Loucy (cell line): ENCODE measurements at regions not wholly inside any gene's neighbourhood (a gene's known extent, or its start where the extent isn't known, plus 50 kb on each side); places are given as distances from the start of the nearest gene placed in this dataset.

Experiments
- H2AFZ ChIP-seq: fragments of 200-600 bp; sonication (generic); 2 replicates; pipeline ENCODE4 v1.6.0; 2016; ENCODE audit warnings: antibody characterized with exemption, mild to moderate bottlenecking, low read length, moderate library complexity
- H3F3A ChIP-seq: fragments of 200-600 bp; 2 replicates; pipeline ENCODE4 v1.6.0; 2016; ENCODE audit warnings: antibody characterized with exemption, low read depth, mild to moderate bottlenecking
- H3K27me3 ChIP-seq: fragments of 200-600 bp; sonication (generic); 2 replicates; pipeline ENCODE4 v1.6.1; 2014; ENCODE audit warnings: low read length, mild to moderate bottlenecking; ENCODE audit not compliant: insufficient read depth, poor library complexity, severe bottlenecking
- H3K36me3 ChIP-seq: fragments of 200-600 bp; sonication (generic); 2 replicates; pipeline ENCODE4 v1.6.1; 2016; ENCODE audit warnings: low read length; ENCODE audit not compliant: insufficient read depth
- H3K4me1 ChIP-seq: fragments of 200-600 bp; sonication (generic); 2 replicates; pipeline ENCODE4 v1.5.1; 2014; ENCODE audit warnings: low read length, mild to moderate bottlenecking; ENCODE audit not compliant: insufficient read depth, poor library complexity, severe bottlenecking
- H3K4me2 ChIP-seq: fragments of 200-600 bp; sonication (generic); 2 replicates; pipeline ENCODE4 v1.6.0; 2014; ENCODE audit warnings: antibody characterized with exemption, low read length, low read depth, mild to moderate bottlenecking; ENCODE audit not compliant: poor library complexity, severe bottlenecking
- H3K4me3 ChIP-seq: fragments of 200-600 bp; sonication (generic); 2 replicates; pipeline ENCODE4 v1.5.1; 2014; ENCODE audit warnings: low read length, mild to moderate bottlenecking, mixed read lengths; ENCODE audit not compliant: poor library complexity, severe bottlenecking
- H3K79me2 ChIP-seq: fragments of 200-600 bp; sonication (generic); 2 replicates; pipeline ENCODE4 v1.6.1; 2014; ENCODE audit warnings: low read length; ENCODE audit not compliant: insufficient read depth
- H3K9ac ChIP-seq: fragments of 200-600 bp; sonication (generic); 2 replicates; pipeline ENCODE4 v1.6.0; 2014; ENCODE audit warnings: mild to moderate bottlenecking, low read depth, low read length, moderate library complexity; ENCODE audit not compliant: poor library complexity, severe bottlenecking
- H3K9me2 ChIP-seq: fragments of 200-600 bp; sonication (generic); replicated peaks from 2 replicates; pipeline ENCODE4 v1.6.1; 2016; ENCODE audit warnings: low read depth, low read length, mixed read lengths
- H3K9me3 ChIP-seq: fragments of 200-600 bp; sonication (generic); 2 replicates; pipeline ENCODE4 v1.6.1; 2014; ENCODE audit warnings: mild to moderate bottlenecking, antibody characterized with exemption, low read length, low read depth; ENCODE audit not compliant: insufficient read depth
- H4K20me1 ChIP-seq: fragments of 200-600 bp; sonication (generic); 2 replicates; pipeline ENCODE4 v1.6.0; 2014; ENCODE audit warnings: antibody characterized with exemption, low read length, mild to moderate bottlenecking; ENCODE audit not compliant: insufficient read depth, poor library complexity, severe bottlenecking
- CTCF ChIP-seq: fragments of 200-600 bp; sonication (generic); conservative IDR thresholded peaks from 2 replicates; pipeline ENCODE4 v1.5.1; 2014; ENCODE audit warnings: mild to moderate bottlenecking, antibody characterized with exemption, low read length
- EZH2phosphoT487 ChIP-seq: fragments of 200-600 bp; IDR thresholded peaks from 2 replicates; pipeline ENCODE4 v1.6.1; 2018; ENCODE audit warnings: antibody characterized with exemption, mild to moderate bottlenecking, moderate library complexity, borderline replicate concordance

DNA sequence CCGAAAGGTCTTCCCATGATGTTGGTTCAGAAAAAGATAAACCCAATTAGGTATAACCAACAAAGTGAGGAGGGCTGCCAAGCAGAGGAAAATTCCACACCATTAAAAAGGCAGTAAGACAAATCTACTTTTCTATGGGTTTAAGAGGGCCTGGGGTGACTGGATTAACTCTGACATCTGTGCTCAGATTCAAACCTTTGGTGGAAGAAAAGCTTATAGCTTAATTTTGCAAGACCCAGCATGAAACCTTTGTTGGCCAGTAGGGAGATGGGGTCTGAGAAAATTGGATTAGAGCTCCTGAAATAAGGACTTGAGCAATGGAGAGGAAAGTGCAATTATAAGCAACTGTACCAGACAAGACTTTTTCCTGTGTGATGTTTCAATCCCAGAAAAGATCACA is 104.2 kb downstream of the KDR start:
- Histone ChIP-seq H3K9ac (no peak overlapping the region), H3K4me1 (peaks cover 1% of the 10 kb centered on the region), H3K27me3 (no peaks in the 10 kb centered on the region), H3K79me2 (no peaks in the 10 kb centered on the region), H3K9me2 (no peaks in the 10 kb centered on the region), H3K4me2 (no peak overlapping the region), H2AFZ (no peak overlapping the region), H3K4me3 (no peak overlapping the region), H3K9me3 (no peaks in the 10 kb centered on the region), H3K36me3 (no peaks in the 10 kb centered on the region), H3F3A (no peaks in the 10 kb centered on the region), H4K20me1 (no peaks in the 10 kb centered on the region)
- TF ChIP-seq CTCF (no peak), EZH2phosphoT487 (no peak)

DNA sequence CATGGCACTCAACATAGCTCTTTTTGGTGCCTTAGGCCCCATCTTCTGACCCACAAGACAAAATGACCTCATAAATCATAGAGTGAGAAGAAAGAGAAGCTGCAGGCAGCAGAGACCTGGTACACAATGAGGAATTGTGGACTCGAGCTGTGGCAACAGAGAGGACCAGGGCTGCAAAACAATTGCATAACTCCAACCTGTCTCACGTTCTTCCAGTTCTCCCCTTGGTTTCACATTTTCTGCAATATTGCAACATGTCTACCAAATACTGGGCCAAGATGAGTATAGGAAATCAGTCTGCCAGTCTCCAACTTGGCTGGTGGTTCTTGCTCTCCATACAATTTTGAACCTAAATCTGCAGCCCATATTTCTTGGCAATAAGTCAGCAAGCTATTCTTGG is 105.3 kb downstream of the KDR start:
- Histone ChIP-seq H3K9me3 (no peaks in the 10 kb centered on the region), H3K79me2 (no peaks in the 10 kb centered on the region), H4K20me1 (no peaks in the 10 kb centered on the region), H3K9me2 (no peaks in the 10 kb centered on the region), H3K9ac (no peak overlapping the region), H3K4me3 (no peak overlapping the region), H3K27me3 (no peaks in the 10 kb centered on the region), H3K4me1 (peaks cover 10% of the 10 kb centered on the region), H3K36me3 (no peaks in the 10 kb centered on the region), H2AFZ (no peak overlapping the region), H3F3A (no peaks in the 10 kb centered on the region), H3K4me2 (no peak overlapping the region)
- TF ChIP-seq CTCF (no peak), EZH2phosphoT487 (no peak)

DNA sequence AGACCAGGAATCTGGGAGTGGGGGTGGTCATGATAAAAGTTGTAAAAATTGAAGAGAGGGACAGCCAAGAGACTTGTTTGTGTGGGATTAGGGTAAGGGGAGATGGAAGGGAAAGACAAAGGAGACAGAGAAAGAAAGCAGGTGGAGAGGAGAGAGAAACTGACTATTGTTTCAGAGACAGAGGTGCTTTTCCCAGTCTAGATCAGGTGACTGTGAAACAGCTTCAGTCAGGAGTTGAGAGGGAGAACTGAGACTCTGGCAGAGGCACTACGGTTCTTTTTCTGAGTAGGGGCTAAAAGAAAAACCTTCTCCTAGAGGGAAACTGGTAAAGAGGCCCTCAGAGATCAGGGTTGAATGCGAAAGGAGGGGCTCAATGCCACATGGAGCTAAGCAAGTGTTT is 106.4 kb downstream of the KDR start:
- H3K27me3 ChIP-seq: no peaks in the 10 kb centered on the region
- no peaks in the 10 kb centered on the region for H3K9me2 ChIP-seq
- no peaks in the 10 kb centered on the region for H3K36me3 ChIP-seq
- TF ChIP-seq CTCF: no peak
- no peak for TF ChIP-seq EZH2phosphoT487
- no peak overlapping the region for H3K4me2 ChIP-seq
- H3K9ac ChIP-seq: no peak overlapping the region
- H3F3A ChIP-seq: no peaks in the 10 kb centered on the region
- no peak overlapping the region for H3K4me3 ChIP-seq
- peaks cover 10% of the 10 kb centered on the region for H3K4me1 ChIP-seq
- no peaks in the 10 kb centered on the region for H3K79me2 ChIP-seq
- no peaks in the 10 kb centered on the region for H3K9me3 ChIP-seq
- H2AFZ ChIP-seq: peak overlapping the region; percentile 53; the same call in 1 of the 2 replicates
- H4K20me1 ChIP-seq: no peaks in the 10 kb centered on the region
